Stomach (tissue), 8 donors: ENCODE measurements at regions not wholly inside any gene's neighbourhood (a gene's known extent, or its start where the extent isn't known, plus 50 kb on each side); places are given as distances from the start of the nearest gene placed in this dataset.
A peak's percentile ranks its signal among the peaks of the same experiment; 100 is the strongest.

Experiments used
- DNase-seq, 2 donors: peaks; one replicate each; pipeline versions ENCODE4 v3.0.0 to v3.0.0-alpha.2; 2013 to 2019
- H3K27ac ChIP-seq, 5 donors: fragments of 200-600 bp in 4 of 5; sonication (generic) in 4 of 5; one replicate each; pipeline ENCODE4 v1.5.1; 2013 to 2019; ENCODE audit warnings: mild to moderate bottlenecking in 1 of 5, moderate library complexity in 1 of 5
- H3K27me3 ChIP-seq, 3 donors: fragments of 200-600 bp; sonication (generic); one replicate each; pipeline ENCODE4 v1.5.1; 2017 to 2019; ENCODE audit warnings: mixed run types in 1 of 3
- H3K36me3 ChIP-seq, 4 donors: fragments of 200-600 bp; sonication (generic); 1 replicate in 3 of 4; 2 replicates in 1 of 4; pipeline ENCODE4 v1.5.1; 2016 to 2019
- H3K4me1 ChIP-seq, 4 donors: fragments of 200-600 bp; sonication (generic); one replicate each; pipeline ENCODE4 v1.5.1; 2016 to 2019
- H3K4me3 ChIP-seq, 4 donors: fragments of 200-600 bp; sonication (generic) in 3 of 4; one replicate each; pipeline ENCODE4 v1.5.1; 2016 to 2019; ENCODE audit warnings: mild to moderate bottlenecking in 1 of 4
- H3K9me3 ChIP-seq, 4 donors: fragments of 200-600 bp; sonication (generic); one replicate each; pipeline ENCODE4 v1.5.1; 2016 to 2019
- EP300 ChIP-seq: sonication (generic); formaldehyde crosslinking; IDR thresholded peaks from one replicate; pipeline ENCODE4 v1.6.1; 2017; ENCODE audit warnings: antibody characterized with exemption
- POLR2A ChIP-seq, 4 donors: fragments of 450-650 bp; IDR thresholded peaks; one replicate each; pipeline ENCODE4 v1.6.1; 2016; ENCODE audit warnings: antibody characterized with exemption in 4 of 4, control low read depth in 2 of 4, mild to moderate bottlenecking in 1 of 4, moderate library complexity in 1 of 4
- POLR2AphosphoS5 ChIP-seq, 3 donors: sonication (generic); formaldehyde crosslinking; IDR thresholded peaks; one replicate each; pipeline ENCODE4 v1.6.1; 2016; ENCODE audit warnings: antibody characterized with exemption in 3 of 3
- whole genome bisulfite sequencing, 5 donors: extraction: QIAGEN DNeasy Blood & Tissue Kit in 3 of 5; methylation state at CpG; one replicate each; pipeline versions ENCODE4 v1.1.5 to v1.1.7; 2013 to 2018; 5-methylcytosine and 5-hydroxymethylcytosine counted together
- intact Hi-C: fragments of 100-400 bp; cut with DNase I; formaldehyde crosslinking; loops from one replicate; pipeline ENCODE4 v1.15.1; 2023; ENCODE audit warnings: low total_unique reads
- TF ChIP-seq, protein P1 (sequence below), 7 experiments: fragments of 450-650 bp in 4 of 7; fragments of 200-600 bp in 3 of 7; sonication (generic) in 3 of 7; IDR thresholded peaks; one replicate each; pipeline ENCODE4 v1.5.1; 2016 to 2019; ENCODE audit warnings: antibody characterized with exemption in 7 of 7, control low read depth in 2 of 7, mild to moderate bottlenecking in 1 of 7
- donor health status: healthy with polysubstance abuse.
- donor health status: Bipolar disorder and iron deficiency.
- donor health status: healthy.

DNA sequence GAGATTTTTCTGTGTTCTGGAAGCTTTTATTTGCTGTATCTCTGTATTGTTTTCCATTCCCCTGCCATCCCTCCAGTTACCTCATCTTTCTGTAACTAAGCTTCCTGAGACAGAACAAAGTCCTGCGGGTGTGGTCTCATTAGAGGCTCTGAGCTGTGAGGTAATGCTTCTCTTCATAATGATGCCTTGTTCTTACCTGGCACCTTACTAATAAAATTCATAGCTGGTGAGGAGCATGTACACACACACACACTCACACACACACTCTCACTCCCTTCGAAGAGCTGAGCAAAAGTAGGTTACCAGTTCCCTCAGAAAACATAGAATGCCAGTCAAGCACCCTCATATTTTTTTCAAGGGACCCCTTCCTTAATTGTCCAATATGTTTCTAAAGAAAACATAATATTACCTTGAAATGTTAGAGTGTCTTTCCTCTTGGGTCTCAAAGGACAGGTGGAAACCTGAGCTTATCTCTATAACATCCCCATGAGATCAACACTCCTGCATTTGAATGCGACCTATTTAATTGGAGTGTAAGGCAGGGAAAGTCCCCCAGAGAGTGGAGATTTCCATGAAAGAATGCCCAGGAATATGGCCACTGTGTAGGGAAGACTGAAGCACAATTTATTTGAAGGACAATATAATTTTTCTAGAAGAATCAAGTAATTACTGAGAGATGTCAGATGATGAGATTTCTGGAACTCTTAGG is 161.6 kb upstream of the NCK2 start:
- peaks cover 0 to 10% (median 2%) of the 10 kb centered on the region in 4 donors for H3K4me1 ChIP-seq
- no peaks in the 10 kb centered on the region for H3K9me3 ChIP-seq
- no peaks in the 10 kb centered on the region for H3K36me3 ChIP-seq
- H3K27ac ChIP-seq: peak overlapping the region in 4 of 5 donors; percentile 6 to 71 (median 24)
- TF ChIP-seq POLR2A (IDR thresholded peaks at IDR 0.05) (no peak), EP300 (no peak), POLR2AphosphoS5 (IDR thresholded peaks at IDR 0.05) (no peak)
- TF ChIP-seq, protein P1, sequence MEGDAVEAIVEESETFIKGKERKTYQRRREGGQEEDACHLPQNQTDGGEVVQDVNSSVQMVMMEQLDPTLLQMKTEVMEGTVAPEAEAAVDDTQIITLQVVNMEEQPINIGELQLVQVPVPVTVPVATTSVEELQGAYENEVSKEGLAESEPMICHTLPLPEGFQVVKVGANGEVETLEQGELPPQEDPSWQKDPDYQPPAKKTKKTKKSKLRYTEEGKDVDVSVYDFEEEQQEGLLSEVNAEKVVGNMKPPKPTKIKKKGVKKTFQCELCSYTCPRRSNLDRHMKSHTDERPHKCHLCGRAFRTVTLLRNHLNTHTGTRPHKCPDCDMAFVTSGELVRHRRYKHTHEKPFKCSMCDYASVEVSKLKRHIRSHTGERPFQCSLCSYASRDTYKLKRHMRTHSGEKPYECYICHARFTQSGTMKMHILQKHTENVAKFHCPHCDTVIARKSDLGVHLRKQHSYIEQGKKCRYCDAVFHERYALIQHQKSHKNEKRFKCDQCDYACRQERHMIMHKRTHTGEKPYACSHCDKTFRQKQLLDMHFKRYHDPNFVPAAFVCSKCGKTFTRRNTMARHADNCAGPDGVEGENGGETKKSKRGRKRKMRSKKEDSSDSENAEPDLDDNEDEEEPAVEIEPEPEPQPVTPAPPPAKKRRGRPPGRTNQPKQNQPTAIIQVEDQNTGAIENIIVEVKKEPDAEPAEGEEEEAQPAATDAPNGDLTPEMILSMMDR (IDR thresholded peaks at IDR 0.05): no peak
- H3K27me3 ChIP-seq: no peaks in the 10 kb centered on the region
- intact Hi-C loops: no loop called here
- WGBS, 5 donors: 30 to 58% (median 51%) methylated on average over 3 of the region's 3 CpGs
- H3K4me3 ChIP-seq: no peak overlapping the region
- DNase-seq: peak in 1 of 2 donors; percentile 92

DNA sequence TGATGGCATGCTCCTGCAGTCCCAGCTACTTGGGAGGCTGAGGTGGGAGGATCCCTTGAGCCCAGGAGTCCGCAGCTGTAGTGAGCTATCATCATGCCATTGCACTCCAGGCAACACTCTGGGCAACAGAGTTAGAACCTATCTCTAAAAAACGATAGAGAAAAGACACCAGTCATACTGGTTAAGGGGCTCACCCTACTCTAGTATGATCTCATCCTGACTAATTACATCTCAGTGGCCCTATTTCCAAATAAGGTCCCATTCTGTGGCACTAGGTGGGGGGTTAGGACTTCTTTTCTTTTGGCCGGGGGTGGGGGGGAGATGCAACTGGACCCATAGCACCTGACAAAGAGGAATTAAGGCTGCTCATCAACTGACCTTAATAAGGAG is 163.2 kb upstream of the NCK2 start:
- peaks cover 0 to 14% (median 6%) of the 10 kb centered on the region in 4 donors for H3K4me1 ChIP-seq
- 78 to 89% (median 86%) methylated on average over 3 of the region's 3 CpGs for WGBS, 5 donors
- H3K36me3 ChIP-seq: no peaks in the 10 kb centered on the region
- no peak for DNase-seq
- no peaks in the 10 kb centered on the region for H3K27me3 ChIP-seq
- peak overlapping the region in 1 of 5 donors; percentile 71 for H3K27ac ChIP-seq
- H3K9me3 ChIP-seq: no peaks in the 10 kb centered on the region
- no peak overlapping the region for H3K4me3 ChIP-seq
- TF ChIP-seq, protein P1 (IDR thresholded peaks at IDR 0.05): no peak
- TF ChIP-seq POLR2AphosphoS5 (IDR thresholded peaks at IDR 0.05) (no peak), POLR2A (IDR thresholded peaks at IDR 0.05) (no peak), EP300 (no peak)
- intact Hi-C loops: no loop called here

DNA sequence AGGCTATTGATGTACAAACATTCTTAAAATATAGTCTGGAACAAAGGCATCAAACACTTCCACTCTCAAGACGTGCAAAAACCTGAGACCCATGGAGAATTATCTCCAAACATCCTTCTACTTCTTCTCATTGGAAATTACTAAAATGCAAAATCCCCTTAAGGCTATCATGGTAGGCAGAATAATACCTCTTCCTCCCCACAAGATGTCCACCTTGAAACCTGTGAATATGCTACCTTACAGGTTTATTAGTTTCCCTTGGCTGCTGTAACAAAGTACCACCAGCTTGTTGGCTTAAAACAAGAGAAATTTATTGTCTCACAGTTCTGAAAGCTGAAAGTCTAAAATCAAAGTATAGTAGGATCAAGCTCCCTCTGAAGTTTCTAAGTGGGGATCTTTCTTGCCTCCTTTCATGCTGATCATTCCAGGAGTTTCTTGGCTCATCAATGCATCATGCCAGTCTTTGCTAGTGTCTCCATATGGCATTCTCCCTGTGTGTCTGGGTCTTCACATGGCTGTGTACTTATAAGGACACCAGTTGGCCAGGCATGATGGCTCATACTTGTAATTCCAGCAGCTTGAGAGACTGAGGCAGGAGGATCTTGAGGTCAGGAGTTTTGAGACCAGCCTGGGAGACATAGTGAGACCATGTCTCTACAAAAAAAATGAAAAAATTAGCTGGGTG is 163.7 kb upstream of the NCK2 start:
- intact Hi-C loops: no loop called here
- no peak for DNase-seq
- 0 to 86% (median 48%) methylated on average over 1 of the region's 1 CpG for WGBS, 5 donors
- H3K36me3 ChIP-seq: no peaks in the 10 kb centered on the region
- no peaks in the 10 kb centered on the region for H3K27me3 ChIP-seq
- H3K4me3 ChIP-seq: no peak overlapping the region
- no peak for TF ChIP-seq POLR2A (IDR thresholded peaks at IDR 0.05)
- TF ChIP-seq EP300: no peak
- H3K27ac ChIP-seq: no peak overlapping the region
- peaks cover 2 to 20% (median 12%) of the 10 kb centered on the region in 4 donors for H3K4me1 ChIP-seq
- no peaks in the 10 kb centered on the region for H3K9me3 ChIP-seq

DNA sequence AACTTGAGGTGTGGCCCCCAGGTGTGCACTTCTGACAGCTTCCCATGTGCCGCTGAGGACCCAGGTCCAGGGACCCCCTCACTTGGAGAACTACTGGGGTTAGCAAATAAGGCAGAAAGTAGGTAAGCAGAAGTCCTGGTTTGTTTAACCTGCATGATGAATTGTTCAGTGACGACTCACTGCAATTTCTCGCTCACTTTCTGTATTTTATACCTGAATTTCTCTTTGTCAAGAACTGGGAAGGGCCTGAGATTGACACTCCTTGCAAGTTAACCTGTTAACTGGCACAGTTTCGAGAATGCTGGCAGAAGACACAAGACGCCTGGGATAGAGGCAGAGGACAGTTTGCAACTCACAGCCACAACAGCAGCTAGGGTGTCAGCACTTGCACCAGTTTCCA is 164.5 kb upstream of the NCK2 start:
- H3K27ac ChIP-seq: no peak overlapping the region
- TF ChIP-seq POLR2A (IDR thresholded peaks at IDR 0.05) (no peak), POLR2AphosphoS5 (IDR thresholded peaks at IDR 0.05) (no peak), EP300 (no peak)
- TF ChIP-seq, protein P1 (IDR thresholded peaks at IDR 0.05): no peak
- WGBS, 5 donors: 83 to 90% (median 88%) methylated on average over 5 of the region's 5 CpGs
- no peaks in the 10 kb centered on the region for H3K36me3 ChIP-seq
- no peaks in the 10 kb centered on the region for H3K27me3 ChIP-seq
- no peak for DNase-seq
- no peaks in the 10 kb centered on the region for H3K9me3 ChIP-seq
- H3K4me3 ChIP-seq: no peak overlapping the region
- peaks cover 10 to 28% (median 20%) of the 10 kb centered on the region in 4 donors for H3K4me1 ChIP-seq
- intact Hi-C loops: no loop called here

DNA sequence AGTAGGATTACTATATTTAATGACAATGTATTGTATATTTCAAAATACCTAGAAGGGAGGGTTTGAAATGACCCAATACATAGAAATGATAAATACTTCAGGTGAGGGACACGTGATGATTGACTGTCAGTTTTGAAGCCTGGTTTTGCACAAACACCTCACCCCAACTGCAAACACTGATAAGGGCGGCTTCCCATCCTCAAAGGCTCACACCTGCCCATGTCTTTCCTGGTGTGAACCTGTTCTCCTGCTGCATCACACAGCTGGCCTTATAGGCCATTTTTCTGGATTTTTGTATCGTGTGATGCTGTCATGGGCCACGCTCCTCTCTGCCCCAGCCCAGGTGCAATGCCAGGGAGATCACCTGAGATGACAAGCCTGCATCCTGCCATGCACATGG is 166.5 kb upstream of the NCK2 start:
- TF ChIP-seq POLR2A (IDR thresholded peaks at IDR 0.05) (no peak), EP300 (no peak), POLR2AphosphoS5 (IDR thresholded peaks at IDR 0.05) (no peak)
- TF ChIP-seq, protein P1 (IDR thresholded peaks at IDR 0.05): no peak
- WGBS, 5 donors: 51 to 70% (median 59%) methylated on average over 4 of the region's 4 CpGs
- no peaks in the 10 kb centered on the region for H3K36me3 ChIP-seq
- no peaks in the 10 kb centered on the region for H3K27me3 ChIP-seq
- no peak overlapping the region for H3K4me3 ChIP-seq
- peaks cover 16 to 45% (median 35%) of the 10 kb centered on the region in 4 donors for H3K4me1 ChIP-seq
- intact Hi-C loops: loop anchor here (10.0 kb wide), 2 partner anchors 167 to 517 kb away; partner anchors contain the start of gene NCK2
- H3K27ac ChIP-seq: no peak overlapping the region
- H3K9me3 ChIP-seq: no peaks in the 10 kb centered on the region
- peak in 1 of 2 donors; percentile 18 for DNase-seq
